ENCODE measurements at regions not wholly inside any gene's neighbourhood (a gene's known extent, or its start where the extent isn't known, plus 50 kb on each side); places are given as distances from the start of the nearest gene placed in this dataset.

DNA sequence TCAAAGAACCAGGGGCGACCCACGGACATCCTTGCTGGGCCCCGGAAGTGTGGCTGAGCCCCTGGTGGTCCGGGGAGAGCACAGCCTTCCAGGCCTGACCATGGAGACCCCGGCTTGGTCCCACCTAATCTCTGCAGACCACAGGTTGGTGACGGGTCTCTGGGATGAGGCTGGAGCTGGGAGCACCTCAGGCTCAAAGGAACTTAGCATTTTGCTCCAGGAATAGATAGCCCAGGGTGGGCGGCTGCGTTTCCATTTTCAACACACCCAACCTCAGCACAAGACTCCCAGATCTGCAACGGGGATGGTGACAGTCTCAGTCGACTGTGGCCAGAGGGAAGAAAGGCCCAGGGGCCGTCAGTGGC is 58.5 kb downstream of the FOXL3 start:
- no peak for DNase-seq (ENCODE audit: low read depth, low spot score)
- Histone ChIP-seq H3K4me1 (ENCODE audit: control insufficient read depth, insufficient read depth, low read length) (no peaks in the 10 kb centered on the region), H3K4me2 (ENCODE audit: control insufficient read depth, insufficient read depth) (no peak overlapping the region), H3K9me3 (replicated peaks; ENCODE audit: control insufficient read depth, insufficient read depth, low read length) (peaks cover 2% of the 10 kb centered on the region; the same call in 2 of the 3 replicates), H3K9ac (ENCODE audit: control insufficient read depth, insufficient read depth, low read length) (no peak overlapping the region), H3K4me3 (no peak overlapping the region), H3K79me2 (ENCODE audit: control insufficient read depth, insufficient read depth, low read length) (no peaks in the 10 kb centered on the region), H3K27ac (ENCODE audit: control insufficient read depth, insufficient read depth) (no peak overlapping the region), H2AFZ (ENCODE audit: control insufficient read depth, low read depth, low read length) (no peak overlapping the region), H3K27me3 (replicated peaks in 1 of 2; ENCODE audit: control insufficient read depth in 2 of 2, insufficient read depth in 2 of 2, low read length in 1 of 2) (no peaks in the 10 kb centered on the region), H3K36me3 (ENCODE audit: control insufficient read depth in 2 of 2, insufficient read depth in 2 of 2, low read length in 1 of 2) (no peaks in the 10 kb centered on the region), H4K20me1 (ENCODE audit: control insufficient read depth, insufficient read depth) (no peaks in the 10 kb centered on the region)
- in situ Hi-C loops (cut with MboI), result no loop called here
- POLR2A ChIA-PET, result no interaction called here
- BruUV-seq (replicated peaks), result no TSS peak
- RAD21 ChIA-PET (ENCODE audit: unreplicated experiment), result no interaction called here
- 58% methylated on average over 10 of the region's 11 CpGs for WGBS (ENCODE audit: insufficient coverage, insufficient replicate concordance, low lambda C conversion rate, missing lambda C conversion rate)
- CTCF ChIA-PET, result no interaction called here
- intact Hi-C loops (cut with micrococcal nuclease; ENCODE audit: unreplicated experiment), result no loop called here
- FAIRE-seq, result no peak
- no peak for ATAC-seq
- TF ChIP-seq E2F4 (IDR thresholded peaks at IDR 0.05; ENCODE audit: low read depth, low read length) (no peak), SMARCA5 (IDR thresholded peaks at IDR 0.05) (no peak), NFIC (IDR thresholded peaks at IDR 0.05; ENCODE audit: low read depth, low read length) (no peak), CBX3 (IDR thresholded peaks at IDR 0.05; ENCODE audit: borderline replicate concordance, low read depth) (no peak), TCF12 (IDR thresholded peaks at IDR 0.05; ENCODE audit: low read depth, low read length) (no peak), STAT3 (IDR thresholded peaks at IDR 0.05; ENCODE audit: low read depth, low read length) (no peak), CBFB (IDR thresholded peaks at IDR 0.05; ENCODE audit: low read depth) (no peak), SMC3 (IDR thresholded peaks at IDR 0.05; ENCODE audit: borderline replicate concordance, low read length) (no peak), ATF7 (IDR thresholded peaks at IDR 0.05; ENCODE audit: low read depth) (no peak), E4F1 (IDR thresholded peaks at IDR 0.05; ENCODE audit: borderline replicate concordance, partially characterized antibody) (no peak), EGR1 (IDR thresholded peaks at IDR 0.05; ENCODE audit: borderline replicate concordance in 1 of 2, low read depth in 2 of 2, low read length in 2 of 2) (no peak), HCFC1 (IDR thresholded peaks at IDR 0.05; ENCODE audit: low read length) (no peak), SMAD1 (IDR thresholded peaks at IDR 0.05; ENCODE audit: low read depth, partially characterized antibody) (no peak), CREB1 (IDR thresholded peaks at IDR 0.05; ENCODE audit: low read depth) (no peak), TARDBP (IDR thresholded peaks at IDR 0.05; ENCODE audit: borderline replicate concordance) (no peak), MAX (IDR thresholded peaks at IDR 0.05; ENCODE audit: low read depth, low read length) (no peak), POLR2A (IDR thresholded peaks at IDR 0.05; ENCODE audit: low read depth, low read length) (no peak), SP1 (IDR thresholded peaks at IDR 0.05; ENCODE audit: low read depth, low read length) (no peak), SREBF1 (IDR thresholded peaks at IDR 0.05; ENCODE audit: low read length) (no peak)
- SMC1A ChIA-PET (ENCODE audit: uncharacterized antibody, unreplicated experiment), result no interaction called here

Data from GM12878 (cell line).